ENCODE measurements at regions not wholly inside any gene's neighbourhood (a gene's known extent, or its start where the extent isn't known, plus 50 kb on each side); places are given as distances from the start of the nearest gene placed in this dataset.

- TF ChIP-seq GMEB1 (CRISPR knock-in tag; IDR thresholded peaks at IDR 0.05) (no peak), ZBTB17 (CRISPR knock-in tag; IDR thresholded peaks at IDR 0.05) (no peak), HOMEZ (CRISPR knock-in tag; IDR thresholded peaks at IDR 0.05) (no peak), ETS1 (conservative IDR thresholded peaks at IDR 0.05; ENCODE audit: control insufficient read depth, low read depth, low read length) (no peak), EP300 (IDR thresholded peaks at IDR 0.05; ENCODE audit: low read length) (no peak), TEAD4 (IDR thresholded peaks at IDR 0.05; ENCODE audit: low read length) (no peak), TEAD4 (CRISPR knock-in tag; IDR thresholded peaks at IDR 0.05; ENCODE audit: borderline replicate concordance) (no peak), CTBP1 (IDR thresholded peaks at IDR 0.05; ENCODE audit: borderline replicate concordance) (no peak), POLR2A (conservative IDR thresholded peaks at IDR 0.05) (no peak), CREB5 (CRISPR knock-in tag; IDR thresholded peaks at IDR 0.05) (no peak), ZBTB40 (IDR thresholded peaks at IDR 0.05) (no peak), ZBTB40 (CRISPR knock-in tag; IDR thresholded peaks at IDR 0.05) (no peak), EZH2 (IDR thresholded peaks at IDR 0.05; ENCODE audit: borderline replicate concordance, low read depth, low read length) (no peak), ZNF431 (CRISPR knock-in tag; IDR thresholded peaks at IDR 0.05) (no peak)
These were observed 611.3 kb downstream of the EDEM1 start for GRCh38 chr3:5798809-5799208.
